Aorta (tissue), 5 donors: ENCODE measurements at regions not wholly inside any gene's neighbourhood (a gene's known extent, or its start where the extent isn't known, plus 50 kb on each side); places are given as distances from the start of the nearest gene placed in this dataset.
"Not testable (repeated sequence)": the region's sequence is repeated elsewhere in the genome, so short reads cannot be mapped to it uniquely, and the experiment has no call there.

ENCODE experiments used
- ATAC-seq: fragments of 200-7000 bp; cut with Tn5 transposase; one replicate; pipeline ENCODE4 v1.9.1; 2022; ENCODE audit warnings: moderate library complexity; ENCODE audit not compliant: low FRiP score
- DNase-seq, 2 donors: peaks; one replicate each; pipeline ENCODE4 v3.0.0-alpha.2; 2020
- H3K27ac ChIP-seq, 2 donors: one replicate each; pipeline ENCODE4 v1.5.1; 2013; ENCODE audit warnings: low read length in 2 of 2, mild to moderate bottlenecking in 2 of 2, moderate library complexity in 2 of 2, control low read depth in 1 of 2, inconsistent platforms in 1 of 2, low read depth in 1 of 2
- H3K27me3 ChIP-seq, 2 donors: one replicate each; pipeline ENCODE4 v1.6.1; 2013; ENCODE audit warnings: control low read depth in 1 of 2, low read length in 1 of 2, mild to moderate bottlenecking in 1 of 2, moderate library complexity in 1 of 2; ENCODE audit not compliant: insufficient read depth in 2 of 2, control insufficient read depth in 1 of 2
- H3K36me3 ChIP-seq, 2 donors: one replicate each; pipeline ENCODE4 v1.6.1; 2013; ENCODE audit warnings: control low read depth in 1 of 2, low read length in 1 of 2, mild to moderate bottlenecking in 1 of 2; ENCODE audit not compliant: insufficient read depth in 2 of 2, control insufficient read depth in 1 of 2
- H3K4me1 ChIP-seq, 2 donors: one replicate each; pipeline ENCODE4 v1.6.1; 2013; ENCODE audit warnings: low read length in 2 of 2, control low read depth in 1 of 2, mild to moderate bottlenecking in 1 of 2, moderate library complexity in 1 of 2; ENCODE audit not compliant: insufficient read depth in 2 of 2, control insufficient read depth in 1 of 2
- H3K4me3 ChIP-seq, 2 donors: one replicate each; pipeline ENCODE4 v1.5.1; 2013; ENCODE audit warnings: low read length in 2 of 2, control low read depth in 1 of 2, mild to moderate bottlenecking in 1 of 2
- H3K9me3 ChIP-seq: one replicate; pipeline ENCODE4 v1.6.1; 2013; ENCODE audit warnings: mild to moderate bottlenecking, low read length; ENCODE audit not compliant: control insufficient read depth
- WGBS, 2 donors: extraction: QIAGEN DNeasy Blood & Tissue Kit; methylation state at CpG; one replicate each; pipeline ENCODE4 v1.1.7; 2013; 5-methylcytosine and 5-hydroxymethylcytosine counted together
- intact Hi-C, 2 donors: fragments of 100-400 bp; cut with DNase I; formaldehyde crosslinking; loops; one replicate each; pipeline versions ENCODE4 v1.14.2 to v1.15.0; 2022
- donor health status: healthy with polysubstance abuse.
- donor health status: Bipolar disorder and iron deficiency.
- donor health status: DM: no; HTN: no; CAD: no.
- donor health status: DM: no; HTN: no; CAD: no.
- donor health status: DM: yes; HTN: yes; CAD: no.

DNA sequence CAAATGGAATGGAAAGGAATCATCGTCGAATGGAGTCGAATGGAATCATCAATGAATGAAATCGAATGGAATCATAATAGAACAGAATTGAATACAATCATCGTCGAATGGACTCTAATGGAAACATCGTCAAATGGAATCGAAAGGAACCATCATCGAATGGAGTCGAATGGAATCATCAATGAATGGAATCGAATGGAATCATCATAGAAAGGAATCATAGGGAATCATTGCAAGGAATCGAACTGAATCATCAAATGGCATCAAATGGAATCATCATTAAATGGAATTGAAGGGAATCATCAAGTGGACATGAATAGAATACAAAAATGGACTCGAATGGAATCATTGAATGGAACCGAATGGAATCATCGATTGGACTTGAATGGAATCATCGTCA is 237.6 kb downstream of the SHCBP1 start:
- H3K4me1 ChIP-seq, H3K4me3 ChIP-seq, DNase-seq, H3K27ac ChIP-seq, H3K36me3 ChIP-seq, intact Hi-C loops, ATAC-seq, H3K9me3 ChIP-seq, H3K27me3 ChIP-seq: not testable (repeated sequence)
- WGBS, 2 donors: 74 to 79% methylated on average over 15 of the region's 16 CpGs

DNA sequence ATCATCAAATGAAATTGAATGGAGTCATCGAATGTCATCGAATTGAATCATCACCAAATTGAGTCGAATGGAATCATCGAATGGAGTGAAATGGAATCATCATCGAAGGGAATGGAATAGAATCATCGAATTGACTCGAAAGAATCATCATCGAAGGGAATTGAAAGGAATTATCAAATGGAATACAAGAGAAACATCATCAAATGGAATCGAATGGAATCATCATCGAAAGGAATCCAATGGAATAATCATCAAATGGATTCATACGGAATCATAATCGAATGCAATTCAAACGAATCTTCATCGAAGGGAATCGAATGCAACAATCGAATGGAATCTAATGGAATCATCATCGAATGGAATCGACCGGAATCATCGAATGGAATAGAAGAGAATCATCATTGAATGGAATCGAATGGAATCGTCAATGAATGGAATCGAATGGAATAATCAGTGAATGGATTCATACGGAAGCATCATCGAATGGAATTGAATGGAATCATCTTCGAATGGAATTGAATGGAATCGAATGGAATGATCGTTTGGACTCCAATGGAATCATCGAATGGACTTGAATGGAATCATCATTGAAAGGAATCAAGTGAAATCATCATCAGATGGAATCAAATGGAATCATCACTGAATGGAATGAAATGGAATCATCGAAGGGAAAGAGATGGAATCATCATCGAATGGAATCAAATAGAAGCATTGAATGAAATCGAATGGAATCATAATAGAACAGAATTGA is 238.2 kb downstream of the SHCBP1 start:
- H3K9me3 ChIP-seq, H3K36me3 ChIP-seq, H3K27me3 ChIP-seq, ATAC-seq, intact Hi-C loops, H3K4me1 ChIP-seq, H3K27ac ChIP-seq, DNase-seq, H3K4me3 ChIP-seq: not testable (repeated sequence)
- 77 to 79% methylated on average over 32 of the region's 32 CpGs for WGBS, 2 donors

DNA sequence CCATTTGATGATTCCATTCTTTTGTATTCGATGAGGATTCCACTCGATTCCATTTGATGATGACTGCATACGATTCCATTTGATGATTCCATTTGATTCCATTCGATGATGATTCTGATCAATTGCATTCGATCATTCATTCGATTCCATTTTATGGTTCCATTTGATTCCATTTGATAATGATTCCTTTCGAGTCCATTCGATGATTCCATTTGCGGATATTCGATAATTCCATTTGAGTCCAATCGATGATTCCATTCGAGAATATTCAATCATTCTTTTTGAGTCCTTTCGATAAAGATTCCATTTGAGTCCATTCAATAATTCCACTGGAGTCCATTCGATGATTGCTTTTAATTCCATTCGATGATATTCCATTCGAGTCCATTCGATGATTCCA is 239.1 kb downstream of the SHCBP1 start:
- DNase-seq, H3K4me1 ChIP-seq, ATAC-seq, H3K36me3 ChIP-seq, H3K4me3 ChIP-seq, H3K27ac ChIP-seq, H3K27me3 ChIP-seq, H3K9me3 ChIP-seq, intact Hi-C loops: not testable (repeated sequence)
- WGBS, 2 donors: 83 to 85% methylated on average over 17 of the region's 17 CpGs

DNA sequence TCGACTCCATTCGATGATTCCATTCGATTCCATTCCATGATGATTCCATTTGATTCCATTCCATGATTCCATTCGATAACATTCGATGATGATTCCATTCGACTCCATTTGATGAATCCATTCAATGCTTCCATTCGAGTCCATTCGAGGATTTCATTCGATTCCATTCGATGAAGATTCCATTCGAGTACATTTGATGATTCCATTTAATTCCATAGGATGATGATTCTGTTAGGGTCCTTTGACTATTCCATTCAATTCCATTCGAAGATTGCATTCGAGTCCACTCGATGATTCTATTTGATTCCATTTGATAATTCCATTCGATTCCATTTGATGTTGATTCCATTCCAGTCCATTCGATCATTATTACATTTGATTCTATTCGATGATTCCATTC is 239.8 kb downstream of the SHCBP1 start:
- DNase-seq, intact Hi-C loops, H3K9me3 ChIP-seq: not testable (repeated sequence)

More for the DNA sequence above, 239.8 kb downstream of the SHCBP1 start:
- H3K4me1 ChIP-seq, ATAC-seq, H3K36me3 ChIP-seq, H3K4me3 ChIP-seq, H3K27ac ChIP-seq, H3K27me3 ChIP-seq: not testable (repeated sequence)
- whole genome bisulfite sequencing, 2 donors: 80 to 83% methylated on average over 17 of the region's 17 CpGs
